Activated CD4-positive, alpha-beta T cell treated with anti-CD3 and anti-CD28 coated beads, Interleukin-2, amount 50 U/mL, for 4 hours (primary cell): ENCODE measurements at regions not wholly inside any gene's neighbourhood (a gene's known extent, or its start where the extent isn't known, plus 50 kb on each side); places are given as distances from the start of the nearest gene placed in this dataset.

Source experiments
- DNase-seq, 2 experiments: peaks; one replicate each; pipeline ENCODE4 v3.0.0-alpha.2; 2020

GRCh38 chr1:87568911-87569310 is 240.2 kb downstream of the LMO4 start:
- no peak for DNase-seq

- no peak for DNase-seq
Observed at GRCh38 chr1:87572008-87572407, 243.3 kb downstream of the LMO4 start.

GRCh38 chr1:87572891-87573290 is 244.2 kb downstream of the LMO4 start:
- DNase-seq = no peak

DNA sequence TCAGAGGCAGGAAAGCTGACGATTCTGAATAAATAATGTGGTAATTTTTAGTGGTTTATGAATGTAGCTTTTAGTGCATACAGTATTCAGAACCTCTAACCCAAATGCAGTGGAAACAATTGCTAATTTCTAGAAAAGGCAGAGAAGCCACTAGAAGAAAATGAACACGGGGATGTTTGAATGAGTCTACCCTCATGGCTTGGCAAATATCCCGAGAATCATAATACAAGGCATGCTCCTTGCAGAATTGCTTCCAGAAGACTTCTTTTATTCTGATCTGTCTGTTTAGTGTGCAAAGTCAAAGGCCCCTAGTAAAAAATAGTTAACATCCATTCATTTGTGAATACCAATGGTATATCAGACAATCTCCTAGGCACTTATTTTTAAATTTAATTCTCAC is 246.8 kb downstream of the LMO4 start:
- no peak for DNase-seq

GRCh38 chr1:87578464-87578863 is 249.8 kb downstream of the LMO4 start:
- no peak for DNase-seq

DNA sequence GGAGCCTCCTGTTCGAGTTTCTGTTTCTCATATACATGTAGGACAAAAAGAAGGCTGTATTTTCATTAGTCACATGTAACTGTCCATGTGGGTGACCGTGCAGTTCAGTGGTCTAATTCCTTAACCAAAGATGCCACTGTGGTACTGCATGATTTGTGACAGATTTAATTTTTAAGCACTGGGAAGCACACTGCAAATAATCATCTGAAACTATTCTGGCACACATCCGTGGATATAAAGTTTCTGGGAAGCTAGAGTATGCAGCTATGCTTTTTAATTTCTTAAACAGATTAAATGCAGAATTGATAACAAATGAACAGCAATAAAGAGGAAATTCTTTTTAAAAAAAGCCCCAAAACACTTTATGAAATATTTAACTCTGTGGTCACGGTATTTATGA is 254.8 kb downstream of the LMO4 start:
- no peak for DNase-seq

GRCh38 chr1:87584586-87584985 is 255.9 kb downstream of the LMO4 start:
- no peak for DNase-seq

- DNase-seq = no peak
Observed at GRCh38 chr1:87586501-87586900, 257.8 kb downstream of the LMO4 start.

- no peak for DNase-seq
Observed at GRCh38 chr1:87588495-87588894, 259.8 kb downstream of the LMO4 start.

DNA sequence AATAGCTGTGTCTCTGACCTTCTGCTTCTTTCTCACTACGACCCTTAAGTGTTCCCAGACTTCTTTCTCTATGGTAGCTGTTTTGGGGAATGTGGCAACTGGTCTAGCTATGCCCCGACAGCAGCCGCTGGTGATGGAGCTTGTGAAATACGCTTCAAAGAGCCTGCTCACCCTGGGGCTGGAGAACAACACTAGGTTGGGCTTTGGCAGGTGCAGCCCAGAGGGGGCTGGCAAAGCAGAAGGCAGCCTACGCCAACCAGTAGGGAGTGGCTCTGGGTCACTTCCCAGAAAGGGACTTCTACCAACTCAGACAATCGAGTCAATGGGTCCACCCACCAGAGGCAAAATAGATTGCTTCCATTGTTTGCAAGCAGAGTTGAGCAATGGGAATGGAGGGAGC is 262.8 kb downstream of the LMO4 start:
- no peak for DNase-seq

DNA sequence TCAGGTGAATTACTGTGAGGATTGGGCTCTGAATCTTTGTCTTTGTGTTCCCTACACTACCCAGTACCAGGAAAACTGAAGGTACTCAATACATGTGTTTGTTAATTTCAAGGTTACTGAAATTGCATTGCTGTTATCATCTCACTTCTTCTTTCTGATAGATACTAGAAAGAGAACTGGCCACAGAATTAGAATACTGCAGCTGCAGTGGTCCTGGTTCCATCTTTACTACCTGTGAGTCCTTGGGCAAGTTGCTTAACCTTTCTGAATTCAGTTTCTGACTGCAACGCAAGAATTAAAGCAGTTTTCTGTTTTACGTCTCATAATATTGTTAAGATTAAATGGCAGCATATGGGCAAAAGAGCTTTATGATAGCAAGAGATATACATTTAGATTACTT is 263.5 kb downstream of the LMO4 start:
- no peak for DNase-seq

- DNase-seq = no peak
Observed at GRCh38 chr1:87594736-87595383, 266.2 kb downstream of the LMO4 start.

DNA sequence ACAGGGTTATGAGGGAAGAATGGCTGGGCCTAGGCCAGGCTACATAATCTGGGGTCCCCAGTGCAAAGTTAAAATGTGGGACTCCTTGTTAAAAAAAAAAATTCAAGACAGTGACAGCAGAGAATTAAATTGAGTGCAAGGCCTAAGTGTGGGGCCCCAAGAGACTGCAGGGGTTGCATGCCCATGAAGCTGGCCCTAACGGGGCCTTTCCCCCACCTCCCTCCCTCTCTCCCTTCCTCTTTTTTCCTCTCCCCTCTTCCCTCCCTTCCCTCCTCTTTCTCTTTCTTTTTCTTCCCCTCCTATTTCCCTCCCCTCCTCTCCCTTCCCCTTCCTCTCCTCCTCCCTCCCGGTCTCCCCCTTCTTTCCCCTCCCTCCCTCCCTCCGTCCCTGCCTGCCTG is 266.7 kb downstream of the LMO4 start:
- DNase-seq = no peak

DNA sequence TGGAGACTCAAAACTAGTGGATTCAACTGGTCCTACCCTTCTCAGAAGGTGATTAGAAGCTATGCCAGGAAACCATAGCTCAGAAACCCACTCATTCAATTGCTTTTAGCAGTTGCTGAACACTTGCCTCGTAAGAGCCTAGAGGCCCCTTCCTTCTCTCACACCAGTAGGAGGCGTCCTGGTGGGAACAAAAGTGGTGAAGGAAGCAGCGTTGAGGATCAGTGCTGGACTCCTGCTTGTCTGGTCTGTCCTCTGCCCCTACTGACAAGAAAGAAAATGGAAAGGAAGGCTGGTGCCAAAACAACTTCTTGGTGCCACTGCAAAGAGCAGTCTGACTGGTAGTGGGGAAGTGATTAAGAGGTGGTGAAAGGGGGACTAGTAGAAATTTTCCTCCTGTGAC is 269.7 kb downstream of the LMO4 start:
- no peak for DNase-seq

DNA sequence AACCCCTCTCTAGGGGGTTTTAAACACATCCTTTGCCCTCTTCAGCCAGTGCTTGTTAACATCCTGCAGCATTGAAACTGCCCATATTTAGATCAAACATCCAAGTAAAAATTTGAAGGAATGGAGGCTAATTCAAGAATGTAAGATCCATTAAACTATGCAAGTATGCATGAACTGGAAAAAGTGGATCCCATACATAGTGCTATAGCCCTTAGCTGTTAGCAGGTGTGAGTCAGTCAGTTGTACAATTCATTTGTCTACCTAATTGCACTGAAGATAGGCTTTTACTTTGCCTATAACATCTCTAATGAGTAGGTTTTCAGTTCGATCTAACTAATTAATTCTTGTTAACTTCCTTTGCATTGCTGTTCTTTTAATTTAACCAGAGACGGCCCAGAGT is 270.9 kb downstream of the LMO4 start:
- no peak for DNase-seq

DNA sequence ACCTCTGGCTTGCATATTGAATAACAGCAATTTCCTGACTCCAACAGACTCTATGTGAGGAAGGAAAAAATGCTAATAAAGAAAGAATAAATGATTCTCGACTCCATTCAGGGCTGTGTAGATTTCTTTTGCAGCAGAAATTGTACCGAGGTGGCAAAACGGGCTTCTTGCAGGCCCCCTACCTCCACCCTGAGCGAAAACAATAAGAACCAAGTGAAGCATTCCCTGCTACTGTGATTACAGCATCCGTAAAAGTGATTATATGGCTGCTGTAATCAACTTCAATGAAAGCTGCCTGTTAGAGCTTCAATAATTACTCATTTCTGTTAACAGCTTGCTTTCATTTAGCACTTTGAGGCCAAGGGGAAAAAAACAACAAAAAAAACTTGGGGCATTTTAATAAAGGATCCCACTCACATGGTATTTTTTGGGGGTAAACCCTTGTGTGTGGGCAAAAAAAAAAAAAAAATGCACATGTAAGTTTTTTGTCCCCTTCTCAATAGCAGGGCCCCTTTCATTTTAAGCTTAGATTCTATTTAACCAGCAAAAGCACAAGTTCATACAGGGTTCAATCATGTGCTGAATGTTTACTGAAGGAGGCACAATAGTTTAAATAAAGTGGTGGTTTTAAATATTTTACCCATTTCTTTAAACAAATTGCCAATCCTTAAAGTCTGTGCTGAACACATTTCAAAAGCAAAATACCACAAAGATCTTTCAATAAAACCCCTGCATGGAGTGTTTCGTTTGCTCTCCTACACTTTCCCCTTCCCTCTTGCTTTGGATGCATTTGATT is 271.6 kb downstream of the LMO4 start:
- no peak for DNase-seq

GRCh38 chr1:87600854-87601253 is 272.2 kb downstream of the LMO4 start:
- no peak for DNase-seq

GRCh38 chr1:87603626-87604025 is 274.9 kb downstream of the LMO4 start:
- DNase-seq = no peak

DNA sequence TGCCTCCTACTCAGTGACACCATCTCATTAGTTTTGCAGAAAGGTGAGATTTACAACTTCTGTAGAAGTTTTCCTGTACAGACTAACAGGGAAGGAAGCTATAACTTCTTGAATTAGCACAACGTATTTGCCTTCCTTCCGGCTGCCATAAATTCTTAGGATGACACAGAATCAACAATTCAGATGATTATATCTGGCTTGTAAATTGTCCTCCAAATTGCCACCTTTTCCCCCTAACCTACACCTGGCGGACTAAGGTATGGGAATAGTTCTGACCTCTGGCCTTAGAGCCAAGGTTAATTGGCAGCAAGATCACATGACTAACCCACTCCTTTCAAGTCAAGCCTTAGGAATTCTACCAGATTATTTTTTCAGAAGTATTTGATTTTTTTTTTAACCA is 284.3 kb downstream of the LMO4 start:
- DNase-seq = no peak

DNA sequence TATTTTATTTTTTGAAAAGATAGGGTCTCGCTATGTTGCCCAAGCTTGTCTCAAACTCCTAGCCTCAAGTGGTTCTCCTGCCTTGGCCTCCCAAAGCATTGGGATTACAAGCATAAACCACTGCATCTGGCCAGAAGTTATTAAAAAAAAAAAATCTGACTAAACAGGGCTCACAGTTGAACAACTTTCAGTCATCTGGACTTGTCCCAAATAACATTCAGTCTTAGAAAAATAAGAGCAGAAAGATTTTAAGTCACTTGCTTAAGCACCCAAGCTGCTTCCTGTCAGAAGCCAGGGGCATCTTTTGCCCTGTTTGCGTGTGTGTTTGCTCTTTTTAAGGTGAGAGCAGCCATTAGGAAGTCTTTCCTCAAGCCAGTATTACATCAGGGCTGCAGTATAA is 286.8 kb downstream of the LMO4 start:
- DNase-seq = no peak

DNA sequence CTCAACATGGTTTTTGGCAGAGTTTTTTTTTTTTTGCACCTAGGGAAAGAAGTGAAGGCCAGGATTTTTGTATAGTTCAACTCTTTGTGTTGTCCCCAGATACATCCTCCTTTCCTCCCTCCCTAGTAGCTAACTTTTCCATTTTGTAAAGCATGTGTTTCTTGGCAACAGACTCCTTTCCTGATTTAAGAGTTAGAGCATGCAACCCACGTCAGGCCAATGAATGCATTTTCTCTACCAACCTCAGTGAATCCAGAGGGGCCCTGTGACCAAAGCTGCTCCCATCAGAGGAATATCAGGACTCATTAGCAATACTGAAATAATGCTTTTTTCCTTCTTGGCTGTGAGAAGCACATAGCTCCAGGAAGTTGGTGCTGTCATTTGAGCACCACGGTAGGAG is 287.2 kb downstream of the LMO4 start:
- no peak for DNase-seq

GRCh38 chr1:87620807-87621206 is 292.1 kb downstream of the LMO4 start:
- no peak for DNase-seq

DNA sequence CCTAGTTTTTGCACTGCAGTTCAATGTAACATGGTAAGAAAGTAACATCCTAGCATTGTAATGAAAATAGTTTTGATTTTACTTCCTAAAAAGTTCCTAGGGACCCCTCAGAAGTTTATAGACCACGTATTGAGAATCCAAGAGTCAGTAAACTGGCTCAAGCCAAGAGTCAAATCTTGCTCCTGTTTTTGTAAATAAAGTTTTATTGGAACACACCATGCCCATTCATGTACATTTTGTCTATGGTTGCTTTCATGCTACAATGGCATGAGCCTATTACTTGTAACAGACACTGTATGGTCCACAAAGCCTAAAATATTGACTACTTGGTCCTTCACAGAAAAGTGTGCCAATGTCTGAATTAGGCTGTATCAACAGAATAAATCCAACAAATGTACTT is 301.0 kb downstream of the LMO4 start:
- DNase-seq = no peak

DNA sequence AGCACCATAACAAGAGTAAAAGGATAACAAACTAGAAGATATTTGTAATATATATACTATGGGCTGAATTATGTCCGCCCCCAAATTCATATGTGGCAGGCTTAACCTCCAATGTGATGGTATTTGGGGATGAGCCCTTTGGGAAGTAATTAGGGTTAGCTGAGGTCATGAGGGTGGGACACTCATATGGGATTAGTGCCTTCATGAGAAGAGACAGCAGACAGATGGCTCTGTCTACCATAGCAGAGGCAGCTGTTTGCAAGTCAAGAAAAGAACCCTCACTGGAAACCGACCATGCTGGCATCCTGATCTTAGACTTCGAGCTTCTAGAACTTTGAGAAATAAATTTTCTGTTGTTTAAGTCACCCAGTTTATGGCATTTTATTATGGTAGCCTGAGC is 303.6 kb downstream of the LMO4 start:
- no peak for DNase-seq
